ENCODE measurements at regions not wholly inside any gene's neighbourhood (a gene's known extent, or its start where the extent isn't known, plus 50 kb on each side); places are given as distances from the start of the nearest gene placed in this dataset.

DNA sequence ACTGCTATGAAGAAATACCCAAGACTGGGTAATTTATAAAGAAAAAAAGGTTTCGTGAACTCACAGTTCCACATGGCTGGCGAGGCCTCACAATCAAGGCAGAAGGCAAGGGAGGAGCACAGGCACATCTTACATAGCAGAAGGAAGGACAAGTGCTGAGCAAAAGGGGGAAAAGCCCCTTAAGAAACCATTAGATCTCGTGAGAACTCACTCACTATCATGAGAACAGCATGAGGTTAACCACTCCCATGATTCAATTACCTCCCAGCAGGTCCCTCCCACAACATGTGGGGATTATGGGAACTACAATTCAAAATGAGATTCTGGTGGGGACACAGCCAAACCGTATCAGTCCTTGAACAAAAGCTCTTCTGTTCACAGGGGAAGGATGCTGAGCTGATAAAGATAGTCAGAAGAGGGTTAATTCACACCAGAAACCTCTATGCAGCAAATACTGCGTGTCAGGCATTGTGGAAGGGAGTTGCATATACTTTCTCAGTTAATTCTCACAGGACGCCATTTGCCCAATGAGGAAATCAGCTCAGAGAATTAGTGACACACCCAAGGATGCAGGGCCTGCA is 246.2 kb downstream of the FOXO1 start:
- Histone ChIP-seq H3K4me1 (ENCODE audit: control insufficient read depth, extremely low read depth, insufficient read depth, low read length) (no peaks in the 10 kb centered on the region), H3K79me2 (ENCODE audit: control insufficient read depth, insufficient read depth, low read length) (no peaks in the 10 kb centered on the region), H3K27ac (ENCODE audit: insufficient read depth, low read length) (no peak overlapping the region), H3K4me3 (replicated peaks in 1 of 4; ENCODE audit: control extremely low read depth in 1 of 4, insufficient read depth in 1 of 4, low read depth in 3 of 4, low read length in 4 of 4) (no peak overlapping the region), H3K9me3 (ENCODE audit: control insufficient read depth, insufficient read depth, low read depth, low read length) (no peaks in the 10 kb centered on the region), H3K9ac (ENCODE audit: insufficient read depth, low read length) (no peak overlapping the region), H3K36me3 (ENCODE audit: control insufficient read depth, insufficient read depth, low read length) (no peaks in the 10 kb centered on the region), H4K20me1 (ENCODE audit: control insufficient read depth, extremely low read depth, insufficient read depth, low read length) (no peaks in the 10 kb centered on the region), H2AFZ (ENCODE audit: low read length) (no peak overlapping the region), H3K27me3 (ENCODE audit: control insufficient read depth, insufficient read depth, low read length) (no peaks in the 10 kb centered on the region), H3K4me2 (ENCODE audit: extremely low read depth, insufficient read depth, low read length) (no peak overlapping the region)
- no peak for TF ChIP-seq EZH2 (IDR thresholded peaks at IDR 0.05; ENCODE audit: low read length, missing control alignments)
- TF ChIP-seq, protein P1, sequence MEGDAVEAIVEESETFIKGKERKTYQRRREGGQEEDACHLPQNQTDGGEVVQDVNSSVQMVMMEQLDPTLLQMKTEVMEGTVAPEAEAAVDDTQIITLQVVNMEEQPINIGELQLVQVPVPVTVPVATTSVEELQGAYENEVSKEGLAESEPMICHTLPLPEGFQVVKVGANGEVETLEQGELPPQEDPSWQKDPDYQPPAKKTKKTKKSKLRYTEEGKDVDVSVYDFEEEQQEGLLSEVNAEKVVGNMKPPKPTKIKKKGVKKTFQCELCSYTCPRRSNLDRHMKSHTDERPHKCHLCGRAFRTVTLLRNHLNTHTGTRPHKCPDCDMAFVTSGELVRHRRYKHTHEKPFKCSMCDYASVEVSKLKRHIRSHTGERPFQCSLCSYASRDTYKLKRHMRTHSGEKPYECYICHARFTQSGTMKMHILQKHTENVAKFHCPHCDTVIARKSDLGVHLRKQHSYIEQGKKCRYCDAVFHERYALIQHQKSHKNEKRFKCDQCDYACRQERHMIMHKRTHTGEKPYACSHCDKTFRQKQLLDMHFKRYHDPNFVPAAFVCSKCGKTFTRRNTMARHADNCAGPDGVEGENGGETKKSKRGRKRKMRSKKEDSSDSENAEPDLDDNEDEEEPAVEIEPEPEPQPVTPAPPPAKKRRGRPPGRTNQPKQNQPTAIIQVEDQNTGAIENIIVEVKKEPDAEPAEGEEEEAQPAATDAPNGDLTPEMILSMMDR (conservative IDR thresholded peaks at IDR 0.05 in 1 of 2, IDR thresholded peaks at IDR 0.05 in 1 of 2; ENCODE audit: low read depth in 1 of 2, low read length in 2 of 2), result no peak
- DNase-seq (ENCODE audit: low read depth in 2 of 2), result no peak

DNA sequence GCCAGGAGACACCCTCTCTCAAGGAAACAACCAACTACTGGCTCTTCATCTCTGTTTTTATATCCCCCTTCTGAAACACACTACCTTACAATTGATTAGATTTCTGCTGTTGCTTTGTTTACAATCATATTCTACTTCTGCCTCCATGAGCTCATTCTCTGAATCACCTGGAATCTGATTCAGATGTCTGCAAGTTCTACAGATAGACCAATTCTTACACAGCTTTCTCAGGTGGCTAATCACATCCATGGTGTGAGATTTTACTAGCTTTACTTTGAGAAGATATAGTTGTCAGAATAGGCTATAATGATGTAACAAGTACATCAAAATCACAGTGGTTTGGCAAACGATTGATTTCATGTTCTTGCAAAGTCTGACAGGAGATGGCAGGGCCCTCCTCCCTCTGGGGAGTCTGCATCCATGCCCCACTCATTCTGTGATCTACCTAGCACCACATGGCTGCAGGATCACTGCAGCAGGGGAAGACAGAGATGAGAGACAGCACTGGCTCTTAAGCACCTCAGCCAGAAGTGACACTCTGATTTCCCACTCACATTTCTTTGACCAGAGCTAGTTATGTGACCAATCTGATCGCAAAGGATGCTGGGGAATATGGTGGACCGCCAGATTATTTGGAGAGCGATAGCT is 243.7 kb downstream of the FOXO1 start:
- Histone ChIP-seq H3K36me3 (ENCODE audit: control insufficient read depth, insufficient read depth, low read length) (no peaks in the 10 kb centered on the region), H3K27me3 (ENCODE audit: control insufficient read depth, insufficient read depth, low read length) (no peaks in the 10 kb centered on the region), H3K4me1 (ENCODE audit: control insufficient read depth, extremely low read depth, insufficient read depth, low read length) (no peaks in the 10 kb centered on the region), H2AFZ (ENCODE audit: low read length) (no peak overlapping the region), H3K4me3 (replicated peaks in 1 of 4; ENCODE audit: control extremely low read depth in 1 of 4, insufficient read depth in 1 of 4, low read depth in 3 of 4, low read length in 4 of 4) (no peak overlapping the region), H3K9ac (ENCODE audit: insufficient read depth, low read length) (no peak overlapping the region), H4K20me1 (ENCODE audit: control insufficient read depth, extremely low read depth, insufficient read depth, low read length) (no peaks in the 10 kb centered on the region), H3K79me2 (ENCODE audit: control insufficient read depth, insufficient read depth, low read length) (no peaks in the 10 kb centered on the region), H3K9me3 (ENCODE audit: control insufficient read depth, insufficient read depth, low read depth, low read length) (no peaks in the 10 kb centered on the region), H3K27ac (ENCODE audit: insufficient read depth, low read length) (no peak overlapping the region), H3K4me2 (ENCODE audit: extremely low read depth, insufficient read depth, low read length) (no peak overlapping the region)
- no peak for DNase-seq (ENCODE audit: low read depth in 2 of 2)
- no peak for TF ChIP-seq EZH2 (IDR thresholded peaks at IDR 0.05; ENCODE audit: low read length, missing control alignments)
- TF ChIP-seq, protein P1 (conservative IDR thresholded peaks at IDR 0.05 in 1 of 2, IDR thresholded peaks at IDR 0.05 in 1 of 2; ENCODE audit: low read depth in 1 of 2, low read length in 2 of 2), result no peak

DNA sequence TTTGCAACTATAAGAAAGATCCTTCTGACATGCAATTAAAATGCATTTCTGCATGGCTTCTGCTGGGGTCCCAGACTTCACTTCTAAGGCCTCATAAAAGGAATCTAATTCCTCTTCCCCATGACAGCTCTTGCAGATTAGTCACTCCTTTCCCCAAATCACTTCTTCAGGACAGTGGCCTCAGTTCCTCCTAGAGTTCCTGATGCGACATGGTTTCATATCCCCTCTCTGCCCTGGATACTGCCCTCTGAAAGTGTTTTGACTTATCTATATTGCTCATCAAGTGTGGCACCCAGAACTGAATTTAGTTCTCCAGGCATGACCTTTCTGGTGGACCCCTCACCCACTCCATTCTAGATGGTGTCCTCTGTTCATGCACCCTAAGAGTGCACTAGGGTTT is 238.1 kb downstream of the FOXO1 start:
- H3K9ac ChIP-seq (ENCODE audit: insufficient read depth, low read length), result no peak overlapping the region
- peaks cover 2% of the 10 kb centered on the region for H3K27me3 ChIP-seq (ENCODE audit: control insufficient read depth, insufficient read depth, low read length)
- H2AFZ ChIP-seq (ENCODE audit: low read length), result no peak overlapping the region
- no peaks in the 10 kb centered on the region for H3K36me3 ChIP-seq (ENCODE audit: control insufficient read depth, insufficient read depth, low read length)
- no peak overlapping the region for H3K27ac ChIP-seq (ENCODE audit: insufficient read depth, low read length)
- no peak overlapping the region for H3K4me3 ChIP-seq (replicated peaks in 1 of 4; ENCODE audit: control extremely low read depth in 1 of 4, insufficient read depth in 1 of 4, low read depth in 3 of 4, low read length in 4 of 4)
- TF ChIP-seq, protein P1 (conservative IDR thresholded peaks at IDR 0.05 in 1 of 2, IDR thresholded peaks at IDR 0.05 in 1 of 2; ENCODE audit: low read depth in 1 of 2, low read length in 2 of 2), result no peak
- TF ChIP-seq EZH2 (IDR thresholded peaks at IDR 0.05; ENCODE audit: low read length, missing control alignments), result no peak
- H3K4me2 ChIP-seq (ENCODE audit: extremely low read depth, insufficient read depth, low read length), result no peak overlapping the region
- H4K20me1 ChIP-seq (ENCODE audit: control insufficient read depth, extremely low read depth, insufficient read depth, low read length), result no peaks in the 10 kb centered on the region
- no peaks in the 10 kb centered on the region for H3K79me2 ChIP-seq (ENCODE audit: control insufficient read depth, insufficient read depth, low read length)
- no peak for DNase-seq (ENCODE audit: low read depth in 2 of 2)
- no peaks in the 10 kb centered on the region for H3K4me1 ChIP-seq (ENCODE audit: control insufficient read depth, extremely low read depth, insufficient read depth, low read length)
- no peaks in the 10 kb centered on the region for H3K9me3 ChIP-seq (ENCODE audit: control insufficient read depth, insufficient read depth, low read depth, low read length)

All from fibroblast of lung (primary cell).